Liver (tissue), 3 donors: ENCODE measurements at regions not wholly inside any gene's neighbourhood (a gene's known extent, or its start where the extent isn't known, plus 50 kb on each side); places are given as distances from the start of the nearest gene placed in this dataset.

ENCODE experiments used
- HNF4G ChIP-seq: IDR thresholded peaks from 2 replicates; pipeline ENCODE4 v1.6.1; 2016; ENCODE audit warnings: antibody characterized with exemption
- JUND ChIP-seq, 2 donors: IDR thresholded peaks; 2 replicates each; pipeline ENCODE4 v1.6.1; 2016; ENCODE audit warnings: antibody characterized with exemption in 2 of 2
- RAD21 ChIP-seq, 2 donors: IDR thresholded peaks; 2 replicates each; pipeline ENCODE4 v1.6.1; 2016; ENCODE audit warnings: antibody characterized with exemption in 2 of 2, mild to moderate bottlenecking in 2 of 2
- YY1 ChIP-seq: IDR thresholded peaks from 2 replicates; pipeline ENCODE4 v1.6.1; 2016; ENCODE audit warnings: antibody characterized with exemption, mild to moderate bottlenecking
- TF ChIP-seq, protein P1 (sequence below): fragments of 150-350 bp; IDR thresholded peaks from 2 replicates; pipeline ENCODE4 v1.5.1; 2017; ENCODE audit warnings: improper control_type of control experiment, low read depth, low read length; ENCODE audit not compliant: missing input control
- TF ChIP-seq, protein P2 (sequence below): IDR thresholded peaks from 2 replicates; pipeline ENCODE4 v1.6.1; 2016; ENCODE audit warnings: antibody characterized with exemption, mild to moderate bottlenecking
- TF ChIP-seq, protein P3 (sequence below): IDR thresholded peaks from 2 replicates; pipeline ENCODE4 v1.6.1; 2016; ENCODE audit warnings: antibody characterized with exemption
- TF ChIP-seq, protein P4 (sequence below): IDR thresholded peaks from 2 replicates; pipeline ENCODE4 v1.6.1; 2016; ENCODE audit warnings: antibody characterized with exemption
- donor health status: healthy.
- donor health status: healthy.

DNA sequence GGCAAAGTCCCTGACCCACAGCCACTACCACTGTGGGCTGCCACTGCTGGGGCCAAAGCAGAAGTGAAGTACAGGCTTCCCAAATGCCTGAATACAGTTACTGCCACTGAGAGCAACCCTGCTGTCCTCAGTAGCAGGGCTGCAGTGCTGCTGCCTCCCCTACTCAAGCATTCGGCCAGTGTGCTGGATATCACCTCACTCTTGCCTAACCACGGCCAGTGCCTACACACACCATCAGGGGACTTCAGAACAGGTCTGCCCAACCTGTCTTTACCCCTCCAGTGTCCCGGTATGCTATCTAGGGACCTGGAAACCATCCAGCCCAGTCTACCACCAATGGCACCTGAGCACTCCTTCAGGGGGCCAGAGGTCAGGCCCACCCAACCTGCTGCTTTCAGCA, 261.5 kb upstream of the COL8A1 start:
- TF ChIP-seq, protein P1, sequence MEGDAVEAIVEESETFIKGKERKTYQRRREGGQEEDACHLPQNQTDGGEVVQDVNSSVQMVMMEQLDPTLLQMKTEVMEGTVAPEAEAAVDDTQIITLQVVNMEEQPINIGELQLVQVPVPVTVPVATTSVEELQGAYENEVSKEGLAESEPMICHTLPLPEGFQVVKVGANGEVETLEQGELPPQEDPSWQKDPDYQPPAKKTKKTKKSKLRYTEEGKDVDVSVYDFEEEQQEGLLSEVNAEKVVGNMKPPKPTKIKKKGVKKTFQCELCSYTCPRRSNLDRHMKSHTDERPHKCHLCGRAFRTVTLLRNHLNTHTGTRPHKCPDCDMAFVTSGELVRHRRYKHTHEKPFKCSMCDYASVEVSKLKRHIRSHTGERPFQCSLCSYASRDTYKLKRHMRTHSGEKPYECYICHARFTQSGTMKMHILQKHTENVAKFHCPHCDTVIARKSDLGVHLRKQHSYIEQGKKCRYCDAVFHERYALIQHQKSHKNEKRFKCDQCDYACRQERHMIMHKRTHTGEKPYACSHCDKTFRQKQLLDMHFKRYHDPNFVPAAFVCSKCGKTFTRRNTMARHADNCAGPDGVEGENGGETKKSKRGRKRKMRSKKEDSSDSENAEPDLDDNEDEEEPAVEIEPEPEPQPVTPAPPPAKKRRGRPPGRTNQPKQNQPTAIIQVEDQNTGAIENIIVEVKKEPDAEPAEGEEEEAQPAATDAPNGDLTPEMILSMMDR, result no peak
- TF ChIP-seq YY1 (no peak), HNF4G (no peak), JUND (IDR thresholded peaks at IDR 0.05) (no peak), RAD21 (IDR thresholded peaks at IDR 0.05) (no peak)
- TF ChIP-seq, protein P2, sequence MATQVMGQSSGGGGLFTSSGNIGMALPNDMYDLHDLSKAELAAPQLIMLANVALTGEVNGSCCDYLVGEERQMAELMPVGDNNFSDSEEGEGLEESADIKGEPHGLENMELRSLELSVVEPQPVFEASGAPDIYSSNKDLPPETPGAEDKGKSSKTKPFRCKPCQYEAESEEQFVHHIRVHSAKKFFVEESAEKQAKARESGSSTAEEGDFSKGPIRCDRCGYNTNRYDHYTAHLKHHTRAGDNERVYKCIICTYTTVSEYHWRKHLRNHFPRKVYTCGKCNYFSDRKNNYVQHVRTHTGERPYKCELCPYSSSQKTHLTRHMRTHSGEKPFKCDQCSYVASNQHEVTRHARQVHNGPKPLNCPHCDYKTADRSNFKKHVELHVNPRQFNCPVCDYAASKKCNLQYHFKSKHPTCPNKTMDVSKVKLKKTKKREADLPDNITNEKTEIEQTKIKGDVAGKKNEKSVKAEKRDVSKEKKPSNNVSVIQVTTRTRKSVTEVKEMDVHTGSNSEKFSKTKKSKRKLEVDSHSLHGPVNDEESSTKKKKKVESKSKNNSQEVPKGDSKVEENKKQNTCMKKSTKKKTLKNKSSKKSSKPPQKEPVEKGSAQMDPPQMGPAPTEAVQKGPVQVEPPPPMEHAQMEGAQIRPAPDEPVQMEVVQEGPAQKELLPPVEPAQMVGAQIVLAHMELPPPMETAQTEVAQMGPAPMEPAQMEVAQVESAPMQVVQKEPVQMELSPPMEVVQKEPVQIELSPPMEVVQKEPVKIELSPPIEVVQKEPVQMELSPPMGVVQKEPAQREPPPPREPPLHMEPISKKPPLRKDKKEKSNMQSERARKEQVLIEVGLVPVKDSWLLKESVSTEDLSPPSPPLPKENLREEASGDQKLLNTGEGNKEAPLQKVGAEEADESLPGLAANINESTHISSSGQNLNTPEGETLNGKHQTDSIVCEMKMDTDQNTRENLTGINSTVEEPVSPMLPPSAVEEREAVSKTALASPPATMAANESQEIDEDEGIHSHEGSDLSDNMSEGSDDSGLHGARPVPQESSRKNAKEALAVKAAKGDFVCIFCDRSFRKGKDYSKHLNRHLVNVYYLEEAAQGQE, result no peak
- TF ChIP-seq, protein P3, sequence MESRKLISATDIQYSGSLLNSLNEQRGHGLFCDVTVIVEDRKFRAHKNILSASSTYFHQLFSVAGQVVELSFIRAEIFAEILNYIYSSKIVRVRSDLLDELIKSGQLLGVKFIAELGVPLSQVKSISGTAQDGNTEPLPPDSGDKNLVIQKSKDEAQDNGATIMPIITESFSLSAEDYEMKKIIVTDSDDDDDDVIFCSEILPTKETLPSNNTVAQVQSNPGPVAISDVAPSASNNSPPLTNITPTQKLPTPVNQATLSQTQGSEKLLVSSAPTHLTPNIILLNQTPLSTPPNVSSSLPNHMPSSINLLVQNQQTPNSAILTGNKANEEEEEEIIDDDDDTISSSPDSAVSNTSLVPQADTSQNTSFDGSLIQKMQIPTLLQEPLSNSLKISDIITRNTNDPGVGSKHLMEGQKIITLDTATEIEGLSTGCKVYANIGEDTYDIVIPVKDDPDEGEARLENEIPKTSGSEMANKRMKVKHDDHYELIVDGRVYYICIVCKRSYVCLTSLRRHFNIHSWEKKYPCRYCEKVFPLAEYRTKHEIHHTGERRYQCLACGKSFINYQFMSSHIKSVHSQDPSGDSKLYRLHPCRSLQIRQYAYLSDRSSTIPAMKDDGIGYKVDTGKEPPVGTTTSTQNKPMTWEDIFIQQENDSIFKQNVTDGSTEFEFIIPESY, result no peak
- TF ChIP-seq, protein P4, sequence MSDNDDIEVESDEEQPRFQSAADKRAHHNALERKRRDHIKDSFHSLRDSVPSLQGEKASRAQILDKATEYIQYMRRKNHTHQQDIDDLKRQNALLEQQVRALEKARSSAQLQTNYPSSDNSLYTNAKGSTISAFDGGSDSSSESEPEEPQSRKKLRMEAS, result no peak
